CD14-positive monocyte (primary cell): ENCODE measurements at regions not wholly inside any gene's neighbourhood (a gene's known extent, or its start where the extent isn't known, plus 50 kb on each side); places are given as distances from the start of the nearest gene placed in this dataset.

Experiments
- DNase-seq, 3 donors: peaks; one replicate each; pipeline ENCODE4 v3.0.0-alpha.2; 2011 to 2022
- H2AFZ ChIP-seq: 2 replicates; pipeline ENCODE4 v1.6.0; 2012; ENCODE audit warnings: mild to moderate bottlenecking, low read depth, low read length, inconsistent platforms; ENCODE audit not compliant: insufficient read depth, poor library complexity, severe bottlenecking
- H3K27ac ChIP-seq, 2 donors: 1 replicate in 1 of 2; 2 replicates in 1 of 2; pipeline ENCODE4 v1.5.1; 2012 to 2013; ENCODE audit warnings: low read length in 2 of 2, control low read depth in 1 of 2, inconsistent platforms in 1 of 2, low read depth in 1 of 2, mild to moderate bottlenecking in 1 of 2
- H3K27me3 ChIP-seq, 2 donors: one replicate each; pipeline versions ENCODE4 v1.6.0 to v1.6.1; 2011 to 2013; ENCODE audit warnings: low read length in 2 of 2; ENCODE audit not compliant: control insufficient read depth in 2 of 2, insufficient read depth in 2 of 2
- H3K36me3 ChIP-seq, 2 donors: replicated peaks in 1 of 2; 1 replicate in 1 of 2; 2 replicates in 1 of 2; pipeline versions ENCODE4 v1.5.1 to v1.6.1; 2012 to 2013; ENCODE audit warnings: low read length in 2 of 2, control low read depth in 1 of 2, inconsistent platforms in 1 of 2, mild to moderate bottlenecking in 1 of 2; ENCODE audit not compliant: insufficient read depth in 2 of 2, control insufficient read depth in 1 of 2
- H3K4me1 ChIP-seq, 2 donors: 1 replicate in 1 of 2; 2 replicates in 1 of 2; pipeline versions ENCODE4 v1.5.1 to v1.6.1; 2012 to 2013; ENCODE audit warnings: low read length in 2 of 2, control low read depth in 1 of 2, inconsistent platforms in 1 of 2, mild to moderate bottlenecking in 1 of 2, moderate library complexity in 1 of 2; ENCODE audit not compliant: insufficient read depth in 2 of 2, control insufficient read depth in 1 of 2
- H3K4me2 ChIP-seq: replicated peaks from 2 replicates; pipeline ENCODE3; 2012; ENCODE audit warnings: low read length, moderate library complexity, mild to moderate bottlenecking; ENCODE audit not compliant: poor library complexity, severe bottlenecking; ENCODE audit errors: extremely low read depth
- H3K4me3 ChIP-seq, 3 experiments: fragments of 200-600 bp in 1 of 3; sonication (generic) in 1 of 3; replicated peaks in 1 of 3; 1 replicate in 2 of 3; 2 replicates in 1 of 3; pipeline ENCODE4 v1.5.1; 2011 to 2013; ENCODE audit warnings: low read length in 3 of 3, mild to moderate bottlenecking in 3 of 3, control low read depth in 2 of 3, low read depth in 2 of 3, inconsistent platforms in 1 of 3, moderate library complexity in 1 of 3
- H3K79me2 ChIP-seq: 2 replicates; pipeline ENCODE4 v1.6.0; 2012; ENCODE audit warnings: mild to moderate bottlenecking, control low read depth, inconsistent platforms, low read length, moderate library complexity; ENCODE audit not compliant: insufficient read depth
- H3K9ac ChIP-seq: 2 replicates; pipeline ENCODE4 v1.6.0; 2017; ENCODE audit warnings: low read length, mild to moderate bottlenecking; ENCODE audit not compliant: insufficient read depth, poor library complexity, severe bottlenecking
- H3K9me3 ChIP-seq, 2 donors: replicated peaks in 1 of 2; 1 replicate in 1 of 2; 2 replicates in 1 of 2; pipeline versions ENCODE4 v1.5.1 to v1.6.1; 2012 to 2013; ENCODE audit warnings: low read length in 2 of 2, control low read depth in 1 of 2; ENCODE audit not compliant: control insufficient read depth in 1 of 2, insufficient read depth in 1 of 2
- H4K20me1 ChIP-seq: 2 replicates; pipeline ENCODE4 v1.6.0; 2012; ENCODE audit warnings: mild to moderate bottlenecking, low read length, control low read depth, moderate library complexity; ENCODE audit not compliant: insufficient read depth
- H3K27ac Mint-ChIP-seq, 7 donors: one replicate each; pipeline ENCODE4 v1.8.0; 2020; ENCODE audit warnings: mild to moderate bottlenecking in 7 of 7, mixed read lengths in 7 of 7, moderate library complexity in 6 of 7, inconsistent platforms in 2 of 7
- H3K27me3 Mint-ChIP-seq, 3 donors: one replicate each; pipeline ENCODE4 v1.8.0; 2021 to 2022; ENCODE audit warnings: low read depth in 3 of 3, mild to moderate bottlenecking in 3 of 3, mixed read lengths in 3 of 3, moderate library complexity in 3 of 3, inconsistent platforms in 1 of 3
- H3K36me3 Mint-ChIP-seq, 2 donors: one replicate each; pipeline ENCODE4 v1.8.0; 2020; ENCODE audit warnings: mixed read lengths in 2 of 2, inconsistent platforms in 1 of 2, mild to moderate bottlenecking in 1 of 2
- H3K4me1 Mint-ChIP-seq: one replicate; pipeline ENCODE4 v1.8.0; 2020; ENCODE audit warnings: mild to moderate bottlenecking, mixed read lengths
- H3K4me3 Mint-ChIP-seq, 2 donors: one replicate each; pipeline ENCODE4 v1.8.0; 2020; ENCODE audit warnings: mild to moderate bottlenecking in 2 of 2, mixed read lengths in 2 of 2, moderate library complexity in 1 of 2
- H3K9me3 Mint-ChIP-seq, 7 donors: one replicate each; pipeline ENCODE4 v1.8.0; 2020 to 2022; ENCODE audit warnings: mixed read lengths in 7 of 7, mild to moderate bottlenecking in 6 of 7, moderate library complexity in 6 of 7, inconsistent platforms in 2 of 7
- WGBS: methylation state at CpG from one replicate; pipeline ENCODE4 v1.1.5; 2013; ENCODE audit warnings: missing lambda C conversion rate; ENCODE audit not compliant: insufficient coverage; 5-methylcytosine and 5-hydroxymethylcytosine counted together
- intact Hi-C, 2 donors: fragments of 100-400 bp; cut with micrococcal nuclease; formaldehyde crosslinking; loops; one replicate each; pipeline versions ENCODE4 v1.15.0 to v1.15.1; 2023
- TF ChIP-seq, protein P1 (sequence below): fragments of 200-600 bp; IDR thresholded peaks from one replicate; pipeline ENCODE4 v1.8.0; 2022; ENCODE audit warnings: antibody characterized with exemption, mild to moderate bottlenecking

DNA sequence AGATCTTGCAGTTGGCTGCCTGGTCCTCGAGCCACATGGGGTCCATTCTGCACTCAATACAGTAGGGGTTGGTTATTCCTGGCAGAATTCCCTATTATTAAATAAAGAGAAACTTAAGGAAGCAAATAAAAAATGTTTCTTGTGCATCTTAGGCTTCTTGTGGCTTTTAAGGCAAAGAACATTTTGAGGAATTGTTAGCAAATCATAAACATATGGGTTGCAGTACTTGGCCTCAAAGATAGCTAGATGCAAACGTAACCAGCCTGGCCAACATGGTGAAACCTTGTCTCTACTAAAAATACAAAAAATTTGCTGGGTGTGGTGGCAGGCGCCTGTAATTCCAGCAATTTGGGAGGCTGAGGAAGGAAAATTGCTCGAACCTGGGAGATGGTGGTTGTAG lies 50.8 kb upstream of the KCNA5 start:
- Histone ChIP-seq H3K79me2 (no peaks in the 10 kb centered on the region), H3K4me1 (no peaks in the 10 kb centered on the region), H3K4me2 (no peak overlapping the region), H3K27me3 (peaks cover 2% of the 10 kb centered on the region in 2 donors), H2AFZ (no peak overlapping the region), H3K9ac (no peak overlapping the region), H3K36me3 (no peaks in the 10 kb centered on the region), H3K27ac (no peak overlapping the region), H3K9me3 (no peaks in the 10 kb centered on the region), H4K20me1 (no peaks in the 10 kb centered on the region), H3K4me3 (no peak overlapping the region)
- DNase-seq, result no peak
- H3K27ac Mint-ChIP-seq, result no peak overlapping the region
- H3K4me1 Mint-ChIP-seq, result no peaks in the 10 kb centered on the region
- H3K9me3 Mint-ChIP-seq, result no peaks in the 10 kb centered on the region
- intact Hi-C loops, result no loop called here
- H3K36me3 Mint-ChIP-seq, result no peaks in the 10 kb centered on the region
- TF ChIP-seq, protein P1, sequence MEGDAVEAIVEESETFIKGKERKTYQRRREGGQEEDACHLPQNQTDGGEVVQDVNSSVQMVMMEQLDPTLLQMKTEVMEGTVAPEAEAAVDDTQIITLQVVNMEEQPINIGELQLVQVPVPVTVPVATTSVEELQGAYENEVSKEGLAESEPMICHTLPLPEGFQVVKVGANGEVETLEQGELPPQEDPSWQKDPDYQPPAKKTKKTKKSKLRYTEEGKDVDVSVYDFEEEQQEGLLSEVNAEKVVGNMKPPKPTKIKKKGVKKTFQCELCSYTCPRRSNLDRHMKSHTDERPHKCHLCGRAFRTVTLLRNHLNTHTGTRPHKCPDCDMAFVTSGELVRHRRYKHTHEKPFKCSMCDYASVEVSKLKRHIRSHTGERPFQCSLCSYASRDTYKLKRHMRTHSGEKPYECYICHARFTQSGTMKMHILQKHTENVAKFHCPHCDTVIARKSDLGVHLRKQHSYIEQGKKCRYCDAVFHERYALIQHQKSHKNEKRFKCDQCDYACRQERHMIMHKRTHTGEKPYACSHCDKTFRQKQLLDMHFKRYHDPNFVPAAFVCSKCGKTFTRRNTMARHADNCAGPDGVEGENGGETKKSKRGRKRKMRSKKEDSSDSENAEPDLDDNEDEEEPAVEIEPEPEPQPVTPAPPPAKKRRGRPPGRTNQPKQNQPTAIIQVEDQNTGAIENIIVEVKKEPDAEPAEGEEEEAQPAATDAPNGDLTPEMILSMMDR, result no peak
- WGBS, result 76% methylated on average over 2 of the region's 4 CpGs
- H3K4me3 Mint-ChIP-seq, result no peak overlapping the region
- peaks cover 7 to 22% (median 10%) of the 10 kb centered on the region in 3 donors for H3K27me3 Mint-ChIP-seq
